ENCODE measurements at regions not wholly inside any gene's neighbourhood (a gene's known extent, or its start where the extent isn't known, plus 50 kb on each side); places are given as distances from the start of the nearest gene placed in this dataset.

GRCh38 chr12:131372706-131373195 lies 338.1 kb upstream of the SFSWAP start:
- no peaks in the 10 kb centered on the region for H3K9me3 Mint-ChIP-seq
- no peak overlapping the region for H3K4me3 Mint-ChIP-seq
- peaks cover 32% of the 10 kb centered on the region for H3K27me3 Mint-ChIP-seq (ENCODE audit: low read depth, poor library complexity)
- no peak overlapping the region for H3K27ac Mint-ChIP-seq
- DNase-seq = no peak
- H3K4me1 Mint-ChIP-seq = peaks cover 27% of the 10 kb centered on the region
- no peak for TF ChIP-seq CTCF (IDR thresholded peaks at IDR 0.05)
- H3K36me3 Mint-ChIP-seq (ENCODE audit: low read depth) = no peaks in the 10 kb centered on the region

DNA sequence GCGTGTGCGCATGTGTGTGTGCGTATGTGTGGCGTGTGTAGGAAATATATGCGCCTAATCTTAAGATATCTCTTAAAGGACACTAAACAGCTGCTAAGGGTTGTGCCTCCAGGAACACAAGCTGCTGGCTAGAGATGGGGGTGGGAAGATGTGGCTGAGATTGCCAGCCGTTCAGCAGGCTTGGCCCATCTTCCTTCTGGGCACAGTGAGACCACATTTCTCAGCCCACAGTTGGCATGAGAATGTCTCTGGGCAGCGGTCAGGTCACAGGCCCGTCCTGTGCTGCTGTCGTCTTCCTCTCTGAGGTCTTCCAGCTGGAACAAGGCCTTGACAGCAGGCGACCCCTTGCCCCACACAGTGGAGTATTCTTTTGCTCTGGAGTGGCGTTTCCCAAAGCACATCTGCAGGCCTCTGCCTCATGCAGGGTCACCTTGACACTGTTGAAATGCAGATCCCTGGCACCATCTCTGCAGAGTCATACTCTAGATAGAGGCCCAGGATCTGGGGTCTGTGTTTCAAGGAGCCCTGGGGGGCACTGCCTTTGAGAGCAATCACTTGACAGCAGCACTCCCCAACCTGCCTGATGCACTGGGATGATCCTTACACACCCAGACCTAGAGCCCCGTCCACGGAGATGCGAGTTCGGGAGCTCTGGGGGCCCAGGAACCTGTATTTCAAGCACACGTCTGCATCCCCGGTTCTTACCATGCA lies 335.5 kb upstream of the SFSWAP start:
- H3K27me3 Mint-ChIP-seq (ENCODE audit: low read depth, poor library complexity) = peaks cover 41% of the 10 kb centered on the region
- no peak overlapping the region for H3K27ac Mint-ChIP-seq
- DNase-seq = no peak
- TF ChIP-seq CTCF (IDR thresholded peaks at IDR 0.05) = no peak
- H3K9me3 Mint-ChIP-seq = no peaks in the 10 kb centered on the region
- no peak overlapping the region for H3K4me3 Mint-ChIP-seq
- no peaks in the 10 kb centered on the region for H3K36me3 Mint-ChIP-seq (ENCODE audit: low read depth)
- peaks cover 42% of the 10 kb centered on the region for H3K4me1 Mint-ChIP-seq

- Mint-ChIP-seq H3K36me3 (ENCODE audit: low read depth) (no peaks in the 10 kb centered on the region), H3K4me1 (peaks cover 43% of the 10 kb centered on the region), H3K4me3 (no peak overlapping the region), H3K9me3 (no peaks in the 10 kb centered on the region), H3K27me3 (ENCODE audit: low read depth, poor library complexity) (peaks cover 46% of the 10 kb centered on the region), H3K27ac (no peak overlapping the region)
- no peak for DNase-seq
- TF ChIP-seq CTCF (IDR thresholded peaks at IDR 0.05) = no peak
Observed at GRCh38 chr12:131375972-131376345, 334.9 kb upstream of the SFSWAP start.

DNA sequence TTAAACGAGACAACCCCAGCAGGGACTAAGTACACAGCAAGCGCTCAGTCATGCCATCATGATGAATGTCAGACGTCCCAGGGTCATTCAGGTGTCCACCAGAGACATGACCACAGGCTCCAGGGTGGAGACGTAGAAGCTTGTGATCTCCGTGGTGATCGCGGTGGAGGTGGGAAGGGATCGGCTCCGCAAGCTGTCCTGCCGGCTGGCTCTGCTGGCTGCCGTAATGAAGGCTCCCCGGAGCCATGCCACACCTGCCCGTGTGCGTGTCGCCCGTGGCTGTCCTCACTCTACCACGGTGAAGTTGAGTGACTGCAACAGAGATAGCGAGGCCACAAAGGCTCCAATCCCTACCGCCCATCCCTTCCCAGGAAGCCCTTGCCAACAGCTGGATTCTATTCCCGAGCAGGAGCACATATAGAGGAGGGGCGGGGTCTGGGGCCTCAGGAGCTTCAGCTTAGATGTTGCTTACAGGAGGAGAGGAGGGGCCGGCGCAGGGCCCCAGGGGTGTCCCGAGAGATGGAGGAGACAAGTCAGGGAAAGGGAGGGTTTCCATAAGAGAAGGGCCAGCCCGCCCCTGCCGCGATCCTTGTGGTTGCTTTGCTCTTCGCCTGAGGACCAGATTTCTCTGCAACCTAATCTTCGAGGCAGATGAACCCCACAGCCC lies 332.6 kb upstream of the SFSWAP start:
- no peak for TF ChIP-seq CTCF (IDR thresholded peaks at IDR 0.05)
- no peak overlapping the region for H3K27ac Mint-ChIP-seq
- no peak for DNase-seq
- no peaks in the 10 kb centered on the region for H3K36me3 Mint-ChIP-seq (ENCODE audit: low read depth)
- peaks cover 50% of the 10 kb centered on the region for H3K27me3 Mint-ChIP-seq (ENCODE audit: low read depth, poor library complexity)
- H3K4me3 Mint-ChIP-seq = no peak overlapping the region
- peaks cover 39% of the 10 kb centered on the region for H3K4me1 Mint-ChIP-seq
- H3K9me3 Mint-ChIP-seq = no peaks in the 10 kb centered on the region

DNA sequence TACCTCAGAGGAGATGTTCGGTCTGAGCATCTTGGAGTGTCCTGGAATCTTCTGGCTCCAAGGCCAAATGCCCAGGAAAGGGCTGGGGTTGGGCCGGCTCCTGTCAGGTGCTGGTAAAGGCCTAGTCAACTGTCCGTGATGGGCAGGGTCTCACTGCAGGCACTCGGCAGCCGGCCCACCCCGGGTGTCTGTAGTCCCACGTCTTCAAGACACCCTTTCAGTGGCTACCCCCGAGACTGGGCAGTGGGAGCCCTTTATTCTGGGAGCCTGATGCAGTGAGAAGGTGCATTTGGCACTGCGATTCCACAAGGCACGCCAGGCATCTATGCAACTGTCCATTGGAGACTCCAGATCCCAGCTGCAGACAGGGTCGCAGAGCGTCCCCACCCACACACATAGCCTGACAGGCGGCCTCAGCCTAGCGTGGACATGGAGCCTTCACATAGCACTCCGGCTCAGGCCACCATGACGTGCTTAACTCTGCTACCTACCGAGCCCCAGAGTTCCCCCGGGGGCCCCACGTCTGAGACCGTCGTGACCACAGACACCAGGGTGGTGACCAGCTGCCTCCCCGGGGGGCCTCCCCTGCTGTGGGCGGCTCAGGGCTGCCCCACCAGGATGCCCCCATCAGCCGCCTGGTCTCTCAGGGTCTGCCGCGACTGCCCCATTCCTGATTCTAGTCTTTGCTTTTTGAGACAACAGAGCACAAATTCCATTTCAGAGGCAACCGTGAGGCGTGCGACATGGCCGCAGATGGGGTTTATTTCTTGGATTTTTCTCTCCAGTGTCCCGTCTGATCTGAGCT lies 331.8 kb upstream of the SFSWAP start:
- Mint-ChIP-seq H3K9me3 (no peaks in the 10 kb centered on the region), H3K27me3 (ENCODE audit: low read depth, poor library complexity) (peaks cover 48% of the 10 kb centered on the region), H3K27ac (no peak overlapping the region), H3K36me3 (ENCODE audit: low read depth) (no peaks in the 10 kb centered on the region), H3K4me3 (no peak overlapping the region), H3K4me1 (peaks cover 40% of the 10 kb centered on the region)
- TF ChIP-seq CTCF (IDR thresholded peaks at IDR 0.05) = no peak
- no peak for DNase-seq
